ENCODE measurements at regions not wholly inside any gene's neighbourhood (a gene's known extent, or its start where the extent isn't known, plus 50 kb on each side); places are given as distances from the start of the nearest gene placed in this dataset.

DNA sequence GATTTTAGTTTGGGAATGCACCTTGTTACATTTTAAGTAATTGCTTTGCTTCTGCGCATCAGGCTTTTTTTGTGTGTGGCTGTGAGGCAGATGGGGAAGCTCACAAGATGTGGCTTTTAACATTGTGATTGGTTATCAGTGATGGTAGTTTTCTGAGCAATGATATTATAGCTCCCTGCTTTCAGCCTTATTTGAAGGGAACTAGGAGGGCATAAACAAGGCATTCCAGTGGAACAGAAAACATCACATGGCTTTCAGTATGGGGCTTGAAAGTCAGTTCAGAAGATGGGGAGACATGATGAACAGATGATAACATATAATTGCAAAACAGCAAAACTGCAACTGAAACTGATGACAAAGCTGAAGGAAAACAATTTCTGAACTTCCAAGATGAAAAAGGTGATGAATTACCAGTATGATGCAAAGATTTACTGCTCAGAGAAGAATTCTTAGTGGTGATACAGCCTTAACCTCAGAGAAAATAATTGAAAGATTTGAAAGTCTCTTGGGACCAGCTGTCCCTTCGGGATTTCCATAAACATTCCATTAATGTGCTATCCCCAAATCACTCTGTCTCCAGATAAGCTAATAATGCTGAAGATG is 439.7 kb downstream of the RND3 start:
- DNase-seq (ENCODE audit: low spot score), result no peak

DNA sequence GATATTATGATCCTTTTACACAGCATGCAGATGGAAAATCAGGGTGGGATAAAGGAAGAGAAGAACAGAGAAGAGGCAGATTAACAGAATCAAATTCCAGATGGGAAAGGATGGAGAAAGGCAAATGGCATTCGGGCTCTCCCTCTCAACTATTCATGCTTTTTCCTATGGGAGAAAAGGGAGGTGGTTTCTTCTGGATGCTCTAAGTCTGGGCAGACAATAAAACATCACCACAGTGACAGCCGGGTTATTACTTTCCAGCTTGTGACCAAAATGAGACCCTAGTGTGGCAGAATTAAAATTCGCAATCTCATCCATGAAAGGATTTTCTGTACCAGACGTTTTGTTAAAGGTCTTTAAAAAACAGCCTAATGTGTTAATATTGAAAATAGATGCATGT is 440.7 kb downstream of the RND3 start:
- DNase-seq (ENCODE audit: low spot score), result peak; percentile 18

DNA sequence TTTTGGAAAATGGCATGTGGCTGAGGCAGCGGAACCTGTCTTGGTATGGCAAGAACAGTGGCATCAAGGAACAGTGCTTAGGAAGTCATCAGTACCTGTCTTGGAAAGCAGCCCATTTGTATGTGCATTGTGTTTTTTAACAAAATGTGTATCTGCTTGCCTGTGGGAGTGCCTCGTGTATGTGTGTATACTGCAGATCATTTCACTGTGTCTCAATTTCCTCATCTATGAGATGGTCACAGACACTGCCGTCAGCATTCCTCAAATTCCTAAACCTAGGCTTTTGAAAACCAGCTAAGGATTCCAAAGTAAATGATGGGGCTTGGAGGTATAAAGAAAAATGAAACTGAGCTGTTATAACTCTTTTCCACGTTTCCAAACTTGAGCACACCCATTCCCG is 441.3 kb downstream of the RND3 start:
- DNase-seq (ENCODE audit: low spot score), result no peak

DNA sequence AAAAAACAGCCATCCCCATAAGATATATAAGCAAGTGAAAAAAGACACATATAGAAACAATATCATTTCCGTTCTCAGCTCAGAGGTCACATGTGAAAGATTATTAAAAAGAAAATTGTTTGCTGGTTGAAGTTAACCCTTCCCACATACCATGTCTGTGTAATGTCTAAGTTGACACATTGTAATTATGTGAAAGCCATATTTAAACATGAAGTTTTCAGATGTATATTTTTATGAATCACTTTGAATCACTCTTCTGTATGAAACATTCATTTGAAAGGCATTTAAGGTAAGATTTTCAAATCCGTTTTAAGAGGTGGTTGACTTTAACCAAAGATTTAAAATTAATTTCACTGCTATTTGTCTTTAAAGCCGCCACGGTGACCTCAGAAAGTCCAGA is 441.9 kb downstream of the RND3 start:
- no peak for DNase-seq (ENCODE audit: low spot score)

DNA sequence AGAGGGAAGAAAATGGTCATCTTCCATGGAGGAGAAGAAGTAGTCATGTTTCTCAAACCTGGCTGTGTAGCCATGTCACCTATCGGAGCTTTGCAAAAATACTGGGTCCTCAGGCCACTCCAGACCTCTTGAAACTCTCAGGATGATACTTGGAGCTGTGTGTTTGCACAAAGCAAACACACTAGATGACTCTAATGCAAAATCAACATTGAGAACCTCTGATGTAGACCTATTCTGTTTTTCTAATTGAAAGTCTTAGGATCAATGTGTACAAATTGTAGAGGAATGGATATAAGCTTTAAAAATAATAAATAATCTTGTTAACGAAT is 444.3 kb downstream of the RND3 start:
- DNase-seq (ENCODE audit: low spot score), result no peak

DNA sequence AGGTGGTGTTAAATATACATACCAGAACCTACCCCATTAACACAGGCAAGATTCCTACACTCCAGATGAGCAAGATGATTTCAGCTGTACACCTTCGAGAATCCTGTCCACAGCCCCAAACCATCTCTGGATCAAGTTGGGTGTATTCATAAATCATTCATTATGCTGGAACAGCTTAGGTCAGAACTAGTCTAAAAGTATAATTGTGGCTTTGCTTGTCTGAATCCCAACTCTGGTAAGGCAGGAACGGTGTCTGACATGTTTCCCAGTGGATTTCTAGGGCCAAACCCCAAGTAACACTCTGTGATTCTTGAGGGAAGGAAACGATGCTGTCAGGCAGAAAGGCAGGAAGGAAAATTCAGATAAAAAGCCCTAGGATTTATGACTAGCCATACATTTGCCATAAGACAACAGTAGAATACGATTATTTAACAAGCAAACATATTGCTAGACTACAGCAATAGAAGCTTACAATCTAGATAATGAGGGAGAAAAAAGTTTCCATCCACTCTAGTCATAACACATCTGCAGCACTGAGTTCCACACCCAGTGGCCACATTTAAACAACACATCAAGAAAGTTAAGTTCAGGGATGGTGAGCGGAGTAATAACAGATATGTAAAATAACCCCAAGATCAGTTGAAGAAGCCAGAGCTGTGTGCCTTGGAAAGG is 444.8 kb downstream of the RND3 start:
- no peak for DNase-seq (ENCODE audit: low spot score)

DNA sequence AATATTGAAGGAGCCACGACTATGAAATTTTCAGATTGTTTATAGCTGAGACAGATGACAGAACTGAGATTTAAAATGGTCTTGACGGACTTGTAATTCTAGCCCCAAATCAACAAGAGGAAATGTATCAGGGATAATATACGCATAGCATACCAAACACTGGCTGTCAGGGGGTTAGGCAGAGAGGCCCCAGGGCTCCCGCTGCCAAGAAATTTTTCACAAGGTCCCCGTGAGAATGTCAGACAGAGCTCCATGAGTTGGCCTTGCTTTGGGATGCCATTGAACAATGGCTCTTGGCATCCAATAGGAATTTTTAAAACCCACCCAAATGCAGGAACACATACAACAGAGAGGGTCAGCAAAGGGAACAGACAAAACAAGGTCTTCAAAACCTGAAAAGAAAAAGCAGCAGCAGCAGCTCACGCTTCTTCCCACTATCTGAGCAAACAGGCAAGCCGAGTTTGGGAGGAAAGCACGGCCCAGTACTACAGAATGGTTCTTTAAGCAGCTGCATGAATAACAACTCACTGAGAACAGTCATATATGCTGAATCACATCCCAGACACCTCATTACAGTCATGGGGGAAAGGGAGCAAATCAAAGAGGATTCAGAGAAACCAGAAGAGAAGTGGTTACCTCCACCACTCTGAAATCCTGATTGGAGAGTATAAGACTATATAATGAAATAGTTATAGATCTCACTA is 445.6 kb downstream of the RND3 start:
- DNase-seq (ENCODE audit: low spot score), result no peak

DNA sequence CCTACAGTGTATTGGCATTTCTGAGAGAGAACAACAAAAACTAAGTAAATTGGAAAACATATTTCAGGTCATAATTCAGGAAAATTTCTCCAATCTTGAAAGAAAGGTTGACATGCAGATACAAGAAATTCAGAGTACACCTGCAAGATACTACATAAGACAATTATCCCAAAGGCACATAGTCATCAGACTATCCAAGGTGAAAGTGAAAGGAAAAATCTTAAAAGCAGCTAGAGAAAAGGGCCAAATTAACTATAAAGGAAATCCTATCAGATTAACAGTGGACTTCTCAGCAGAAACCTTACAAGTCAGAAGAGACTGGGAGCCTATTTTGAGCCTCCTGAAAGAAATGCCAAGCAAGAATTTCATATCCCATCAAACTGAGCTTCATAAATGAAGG is 449.0 kb upstream of the MMADHC start:
- DNase-seq (ENCODE audit: low spot score), result no peak

DNA sequence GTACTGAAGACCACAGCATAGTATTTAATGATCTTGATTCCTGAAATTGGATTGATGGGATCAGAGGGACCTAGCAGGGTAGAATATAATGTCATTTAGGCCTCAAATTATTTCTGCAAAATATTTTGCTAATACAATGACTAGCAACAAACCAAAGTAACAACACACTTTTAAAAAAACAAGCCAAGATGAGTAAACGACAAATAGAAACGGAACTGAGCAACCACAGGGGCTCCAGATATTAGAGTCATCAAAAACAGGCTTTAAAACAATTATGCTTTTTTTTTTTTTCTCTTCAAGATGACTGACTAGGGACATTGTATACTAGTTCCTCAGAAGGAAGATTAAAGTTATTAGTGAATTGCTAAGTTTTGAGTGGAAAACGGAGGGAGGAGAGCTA is 447.1 kb upstream of the MMADHC start:
- no peak for DNase-seq (ENCODE audit: low spot score)

DNA sequence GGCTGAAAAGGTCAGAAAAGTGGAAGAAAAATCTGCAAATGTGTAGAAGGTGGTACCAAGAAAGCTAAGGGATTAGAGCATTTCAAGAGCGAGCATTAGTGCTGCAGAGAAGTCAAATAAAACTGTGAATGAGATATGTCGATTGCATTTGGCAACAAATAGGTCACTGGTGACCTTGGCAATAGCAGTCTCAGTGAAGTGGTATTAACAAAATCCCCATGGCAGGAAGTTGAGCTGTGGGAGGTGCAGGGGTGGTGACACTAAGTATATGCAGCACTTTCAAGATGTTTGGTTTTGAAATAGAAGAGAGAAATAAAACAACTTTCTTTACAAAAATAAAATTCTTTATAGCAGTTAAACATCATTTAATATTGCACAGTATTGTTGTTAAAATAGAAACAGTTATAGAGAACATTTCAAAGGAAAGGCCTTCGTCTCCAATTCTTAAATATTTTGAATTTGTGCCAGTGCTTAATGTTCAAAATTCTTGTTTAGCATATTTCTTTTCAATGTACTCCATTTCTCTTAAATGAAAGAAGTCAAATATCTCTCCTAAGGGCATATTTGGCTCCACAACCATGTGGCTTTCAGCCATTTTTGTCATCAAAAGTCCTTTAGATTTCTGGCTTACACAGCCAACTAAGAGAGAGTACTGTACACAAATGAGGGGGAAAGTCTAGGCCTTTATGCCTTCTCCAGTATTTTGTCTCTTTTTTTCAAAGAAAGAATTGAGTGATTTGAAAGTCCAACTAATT is 443.0 kb upstream of the MMADHC start:
- DNase-seq (ENCODE audit: low spot score), result no peak

DNA sequence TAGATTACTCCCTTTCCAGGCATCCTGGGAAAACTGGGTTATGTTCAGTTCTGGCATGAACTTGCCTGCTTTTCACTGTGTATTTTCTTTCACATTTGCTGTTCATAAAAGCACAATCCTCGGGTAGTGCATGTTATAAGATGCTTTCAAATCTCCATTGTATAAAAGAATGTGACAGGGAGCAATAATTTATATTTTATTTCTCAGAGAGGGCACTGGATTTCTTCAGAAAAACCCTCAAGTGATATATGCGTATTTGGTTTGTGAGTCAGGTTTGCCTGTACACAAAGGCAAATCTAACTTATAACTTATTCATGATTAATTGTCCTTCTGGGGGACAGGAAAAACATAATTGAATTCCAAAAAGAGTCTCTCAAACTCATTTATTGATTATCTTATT is 440.7 kb upstream of the MMADHC start:
- no peak for DNase-seq (ENCODE audit: low spot score)

DNA sequence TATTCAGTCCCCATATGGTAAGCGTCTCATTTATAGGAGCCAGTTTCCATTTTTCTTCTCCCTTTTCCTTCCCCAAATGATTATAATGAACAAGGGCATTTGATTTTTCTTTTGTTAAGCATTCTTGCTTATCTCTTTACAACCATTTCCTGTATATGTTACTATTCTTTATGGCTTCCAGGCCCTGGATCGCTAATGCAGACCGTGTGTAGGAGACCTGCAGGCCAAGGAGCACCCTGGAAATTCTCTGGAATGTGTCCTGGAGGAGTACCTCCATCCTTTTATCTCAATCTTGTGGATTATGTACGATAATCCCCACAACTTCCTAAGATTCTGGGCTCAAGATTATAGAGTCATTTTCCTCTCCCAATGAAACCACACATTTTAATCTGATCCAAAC is 439.6 kb upstream of the MMADHC start:
- no peak for DNase-seq (ENCODE audit: low spot score)

DNA sequence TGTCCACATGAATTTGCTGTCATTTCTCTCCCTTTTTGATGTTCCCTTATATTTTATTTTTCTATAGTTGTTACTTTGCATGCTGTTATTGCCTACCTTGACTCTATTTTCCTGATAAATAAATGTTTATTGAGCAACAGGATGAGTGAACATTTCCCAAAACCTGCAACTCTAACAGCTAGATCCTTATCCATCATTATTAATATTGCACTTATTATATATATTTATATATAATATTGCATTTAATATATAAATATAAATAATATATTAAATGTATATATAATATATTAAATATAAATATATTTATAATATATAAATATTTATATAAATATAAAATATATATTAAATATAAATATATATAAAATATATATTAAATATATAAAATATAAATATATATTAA is 436.1 kb upstream of the MMADHC start:
- no peak for DNase-seq (ENCODE audit: low spot score)

DNA sequence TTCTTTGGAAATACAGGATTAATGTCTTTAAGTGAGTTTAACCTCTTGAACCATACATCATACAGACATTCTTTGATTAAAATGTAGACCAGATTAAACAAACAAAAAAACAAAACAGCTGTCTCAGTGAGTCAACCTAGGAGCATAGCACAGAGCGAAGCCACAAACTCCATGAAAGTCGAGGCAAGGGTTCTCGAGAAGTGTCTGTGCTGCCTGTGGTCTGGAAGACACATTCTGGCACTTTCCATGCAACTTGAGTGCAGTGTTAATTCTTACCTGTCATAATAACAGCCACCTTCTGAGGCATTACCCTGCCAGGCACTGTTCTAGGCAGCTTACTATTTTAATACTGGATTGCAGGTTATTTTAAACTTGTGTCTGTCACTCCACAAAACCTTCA is 435.5 kb upstream of the MMADHC start:
- DNase-seq (ENCODE audit: low spot score), result peak; percentile 47

DNA sequence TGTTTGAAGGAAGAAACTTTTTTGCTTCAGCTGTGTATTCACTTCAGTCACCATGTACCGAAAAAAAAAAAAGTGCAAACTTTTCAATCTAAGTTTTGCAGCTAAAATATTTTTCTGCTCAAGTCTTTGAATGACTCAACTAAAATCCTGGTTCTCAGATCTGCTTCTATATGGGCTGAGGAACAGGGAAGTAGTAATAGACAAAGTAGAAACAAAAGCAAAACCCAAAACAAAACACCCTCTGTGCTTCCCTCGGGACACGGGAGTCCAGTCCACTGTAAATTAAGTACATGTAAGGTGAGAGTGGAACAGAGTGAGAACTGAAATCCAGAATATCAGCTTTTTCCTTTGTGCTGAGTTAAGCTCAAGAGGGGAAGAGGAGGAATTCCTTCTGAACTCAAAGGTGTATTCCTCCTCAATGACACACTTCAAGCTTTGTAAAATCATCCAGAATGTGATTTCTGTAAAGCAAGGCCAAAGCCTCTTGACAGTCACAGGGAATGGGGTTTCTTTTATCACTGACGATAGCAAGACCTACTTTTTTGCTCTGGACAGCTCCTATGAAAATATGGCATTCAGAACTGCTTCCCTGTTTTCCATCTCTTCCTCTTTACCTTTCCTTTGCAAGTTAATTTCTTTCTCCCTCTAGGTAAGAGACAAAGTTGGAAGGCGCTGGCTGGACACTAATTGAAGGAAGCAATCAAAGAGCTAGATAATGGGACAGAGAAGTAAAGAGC is 433.5 kb upstream of the MMADHC start:
- no peak for DNase-seq (ENCODE audit: low spot score)

DNA sequence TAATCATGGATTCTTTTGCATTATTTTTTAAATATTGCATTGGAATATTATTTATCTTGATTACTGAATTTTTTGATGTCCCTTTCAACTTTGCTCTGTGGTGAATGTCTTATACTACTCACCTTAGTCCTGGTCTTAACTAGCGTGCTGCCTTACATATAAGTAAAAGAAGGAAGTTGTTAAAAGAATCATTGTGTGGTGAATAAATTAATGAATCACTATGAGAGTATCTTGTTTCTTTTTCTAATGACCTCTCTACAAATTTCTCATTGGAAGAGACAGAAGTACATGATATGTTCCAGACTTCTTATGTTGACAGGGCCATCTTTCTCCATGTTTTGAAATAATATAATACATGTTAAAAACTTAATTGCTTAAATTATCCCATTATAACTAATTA is 432.6 kb upstream of the MMADHC start:
- no peak for DNase-seq (ENCODE audit: low spot score)

DNA sequence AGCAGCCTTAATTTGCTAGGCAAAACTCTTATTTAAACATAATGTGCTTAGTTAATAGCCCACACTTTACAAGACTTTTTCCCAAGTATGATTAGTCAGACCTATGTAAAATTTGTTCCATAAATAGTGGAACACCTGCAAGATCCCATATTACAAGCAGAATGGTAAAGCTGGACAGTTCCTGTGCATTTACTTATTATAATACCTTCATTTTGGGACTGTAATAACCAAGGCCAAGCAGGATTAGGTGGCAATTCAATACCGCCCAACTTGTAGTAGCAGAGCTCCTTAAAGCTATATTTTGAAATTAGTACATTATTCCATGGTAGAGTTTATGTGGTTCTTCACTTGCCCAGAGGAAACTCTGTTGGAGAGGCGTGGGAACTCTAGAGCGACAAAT is 431.5 kb upstream of the MMADHC start:
- DNase-seq (ENCODE audit: low spot score), result no peak

DNA sequence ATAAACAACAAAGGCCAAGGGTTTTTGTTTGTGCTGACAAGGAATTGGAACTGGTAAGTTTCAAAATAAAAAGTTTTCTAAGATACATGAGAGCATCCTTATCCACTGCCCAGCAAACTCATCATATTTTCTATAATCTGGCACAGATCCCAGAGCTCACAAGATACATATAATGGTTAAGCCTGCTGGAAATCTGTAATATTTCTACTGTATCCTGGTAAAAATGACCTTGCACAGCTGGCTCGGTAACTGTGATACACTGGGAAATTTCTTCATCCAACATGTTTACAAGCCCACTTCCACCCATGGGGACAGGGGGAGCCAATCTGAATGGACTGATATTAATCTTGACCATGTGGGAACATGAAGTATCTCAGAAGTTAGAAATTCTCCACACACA is 425.4 kb upstream of the MMADHC start:
- no peak for DNase-seq (ENCODE audit: low spot score)

DNA sequence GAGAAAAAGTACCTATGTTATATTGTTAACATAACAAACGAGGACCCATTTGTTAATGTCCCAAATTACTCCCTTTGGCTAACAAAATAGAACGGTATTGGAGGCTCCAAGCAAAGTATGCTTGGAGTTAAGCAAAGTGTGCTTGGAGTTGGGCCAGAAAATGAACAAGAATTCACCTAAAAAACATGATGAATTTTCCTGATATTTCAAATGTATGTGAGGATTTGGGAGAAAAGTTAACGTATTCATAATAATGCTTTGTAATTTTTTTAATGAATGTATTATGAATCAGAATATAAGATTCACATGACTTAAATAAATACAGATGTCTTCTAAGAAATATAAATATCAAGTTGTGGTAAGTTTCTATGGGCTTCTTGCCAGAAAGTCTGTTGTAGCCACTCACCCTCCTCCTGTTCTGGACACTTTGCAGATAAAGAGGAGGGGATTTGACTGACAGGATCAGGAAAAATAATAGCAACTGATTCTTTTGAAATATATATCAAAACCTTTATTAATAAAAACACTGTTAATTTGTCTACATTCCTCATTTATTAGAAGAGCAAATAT is 423.7 kb upstream of the MMADHC start:
- DNase-seq (ENCODE audit: low spot score), result no peak

DNA sequence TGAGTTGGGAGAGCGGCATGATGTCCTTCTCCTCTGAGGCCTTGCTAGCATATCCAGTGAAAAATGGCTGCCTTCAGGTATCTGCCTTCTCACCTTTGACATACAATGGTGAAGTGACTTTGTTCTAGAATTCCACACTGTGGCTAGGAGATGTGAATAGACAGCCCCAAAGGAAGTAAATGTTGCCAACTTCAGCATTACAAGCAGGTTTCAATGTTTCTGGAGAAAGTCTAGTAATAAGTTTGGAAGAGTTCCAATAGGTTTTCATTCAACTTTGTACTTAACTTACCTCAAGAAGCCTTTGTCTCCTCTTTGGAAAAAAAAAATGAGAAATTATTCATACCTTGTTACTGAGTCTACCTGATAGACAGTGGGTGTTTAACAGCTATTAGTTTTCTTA is 421.3 kb upstream of the MMADHC start:
- DNase-seq (ENCODE audit: low spot score), result no peak

DNA sequence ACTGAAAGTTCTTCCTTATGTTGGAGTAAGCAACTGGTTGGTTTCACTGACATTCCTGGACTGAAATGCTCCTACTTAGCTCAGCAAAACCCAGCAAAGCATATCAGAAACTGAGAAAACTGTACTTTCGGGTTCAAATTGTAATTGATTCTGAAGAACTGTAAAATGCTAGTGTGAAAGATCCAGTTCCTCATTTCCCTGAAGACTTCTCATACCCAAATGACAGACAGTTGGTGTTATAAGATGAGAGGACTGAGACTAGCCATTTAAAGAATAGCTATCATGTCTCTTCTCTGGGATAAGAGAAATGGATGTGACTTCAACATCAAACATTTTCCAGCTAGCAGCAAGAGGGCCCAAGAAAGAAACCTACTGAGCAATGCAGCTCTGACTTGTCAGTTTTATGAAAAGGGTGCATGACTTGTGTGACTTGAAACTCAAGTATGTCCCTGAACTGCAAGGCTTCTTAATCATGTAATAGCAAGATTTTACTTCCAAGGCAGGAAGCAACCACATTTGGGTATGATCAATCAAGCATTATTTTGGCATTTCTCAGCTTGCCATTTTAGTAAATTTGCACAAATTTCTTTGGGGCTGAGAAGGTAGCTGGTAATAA is 420.3 kb upstream of the MMADHC start:
- DNase-seq (ENCODE audit: low spot score), result no peak

DNA sequence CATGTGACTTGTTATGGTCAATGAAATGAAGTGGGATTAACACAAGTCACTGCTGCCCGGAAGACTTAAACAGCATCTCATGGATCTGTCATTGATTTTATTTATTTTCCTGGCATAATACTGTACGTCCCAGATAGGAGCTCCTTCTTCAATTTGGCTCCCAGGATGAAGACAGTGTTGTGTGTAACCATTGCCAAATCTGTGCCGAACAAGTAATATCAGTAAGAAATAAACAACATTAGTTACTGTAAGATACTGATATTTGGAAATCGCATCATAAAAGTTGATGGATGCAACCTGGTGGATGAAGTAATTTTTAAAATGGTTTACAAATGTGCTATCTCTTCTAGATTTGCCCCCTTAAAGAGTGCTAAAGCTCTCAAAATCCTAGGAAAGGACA is 419.0 kb upstream of the MMADHC start:
- DNase-seq (ENCODE audit: low spot score), result no peak

Data from cerebellar cortex (tissue), 1 donor.